Breast epithelium (tissue), 4 donors: ENCODE measurements at regions not wholly inside any gene's neighbourhood (a gene's known extent, or its start where the extent isn't known, plus 50 kb on each side); places are given as distances from the start of the nearest gene placed in this dataset.

ENCODE experiments used
- DNase-seq, 2 donors: peaks; one replicate each; pipeline ENCODE4 v3.0.0-alpha.2; 2019; ENCODE audit warnings: low spot score in 2 of 2
- H3K27ac ChIP-seq, 2 donors: fragments of 200-600 bp; sonication (generic) in 1 of 2; one replicate each; pipeline ENCODE4 v1.5.1; 2016 to 2019; ENCODE audit warnings: mild to moderate bottlenecking in 1 of 2
- H3K27me3 ChIP-seq, 2 donors: fragments of 200-600 bp; sonication (generic) in 1 of 2; one replicate each; pipeline versions ENCODE4 v1.5.1 to v1.6.0; 2017 to 2019; ENCODE audit warnings: control low read depth in 1 of 2, mild to moderate bottlenecking in 1 of 2
- H3K36me3 ChIP-seq: fragments of 200-600 bp; one replicate; pipeline ENCODE4 v1.5.1; 2019
- H3K4me1 ChIP-seq, 2 donors: fragments of 200-600 bp; sonication (generic); one replicate each; pipeline ENCODE4 v1.5.1; 2016 to 2019; ENCODE audit warnings: control low read depth in 1 of 2
- H3K4me3 ChIP-seq, 3 donors: fragments of 200-600 bp; sonication (generic); 1 replicate in 2 of 3; 2 replicates in 1 of 3; pipeline ENCODE4 v1.5.1; 2016 to 2019; ENCODE audit warnings: mild to moderate bottlenecking in 3 of 3, moderate library complexity in 2 of 3
- H3K9me3 ChIP-seq, 2 donors: fragments of 200-600 bp; sonication (generic) in 1 of 2; one replicate each; pipeline ENCODE4 v1.5.1; 2016 to 2019; ENCODE audit warnings: control low read depth in 1 of 2
- CTCF ChIP-seq, 3 donors: fragments of 450-650 bp; IDR thresholded peaks; one replicate each; pipeline ENCODE4 v1.5.1; 2016 to 2017; ENCODE audit warnings: antibody characterized with exemption in 3 of 3, mild to moderate bottlenecking in 3 of 3, moderate library complexity in 3 of 3
- POLR2A ChIP-seq: fragments of 450-650 bp; IDR thresholded peaks from one replicate; pipeline ENCODE4 v1.6.1; 2016; ENCODE audit warnings: antibody characterized with exemption, mild to moderate bottlenecking, moderate library complexity
- POLR2AphosphoS5 ChIP-seq, 3 donors: sonication (generic); formaldehyde crosslinking; IDR thresholded peaks; one replicate each; pipeline ENCODE4 v1.6.1; 2017; ENCODE audit warnings: antibody characterized with exemption in 3 of 3
- intact Hi-C: fragments of 100-400 bp; cut with DNase I; formaldehyde crosslinking; loops from one replicate; pipeline ENCODE4 v1.15.1; 2023; ENCODE audit warnings: low total_unique reads

- no peak overlapping the region for H3K4me3 ChIP-seq
- H3K27ac ChIP-seq, result no peak overlapping the region
- intact Hi-C loops, result no loop called here
- DNase-seq, result no peak
- H3K9me3 ChIP-seq, result peaks cover 10 to 20% of the 10 kb centered on the region in 2 donors
- TF ChIP-seq POLR2A, result no peak
- TF ChIP-seq POLR2AphosphoS5 (IDR thresholded peaks at IDR 0.05), result no peak
- TF ChIP-seq CTCF (IDR thresholded peaks at IDR 0.05), result no peak
- H3K27me3 ChIP-seq, result no peaks in the 10 kb centered on the region
- no peaks in the 10 kb centered on the region for H3K36me3 ChIP-seq
- no peaks in the 10 kb centered on the region for H3K4me1 ChIP-seq
These were observed 714.8 kb downstream of the CCSER2 start for GRCh38 chr10:85043207-85043606.

- intact Hi-C loops, result no loop called here
- H3K4me1 ChIP-seq, result no peaks in the 10 kb centered on the region
- no peak overlapping the region for H3K27ac ChIP-seq
- H3K36me3 ChIP-seq, result no peaks in the 10 kb centered on the region
- no peak for DNase-seq
- H3K27me3 ChIP-seq, result no peaks in the 10 kb centered on the region
- TF ChIP-seq POLR2AphosphoS5 (IDR thresholded peaks at IDR 0.05) (no peak), POLR2A (no peak), CTCF (IDR thresholded peaks at IDR 0.05) (no peak)
- H3K4me3 ChIP-seq, result no peak overlapping the region
- H3K9me3 ChIP-seq, result peaks cover under 1 to 8% of the 10 kb centered on the region in 2 donors
These were observed 716.7 kb downstream of the CCSER2 start for GRCh38 chr10:85045046-85045445.

- intact Hi-C loops, result loop anchor here (2.0 kb wide), 1 partner anchor 63 kb away; no protein-coding TSS in a partner anchor
- no peaks in the 10 kb centered on the region for H3K27me3 ChIP-seq
- H3K4me1 ChIP-seq, result no peaks in the 10 kb centered on the region
- no peak overlapping the region for H3K4me3 ChIP-seq
- no peaks in the 10 kb centered on the region for H3K36me3 ChIP-seq
- no peak for DNase-seq
- no peak overlapping the region for H3K27ac ChIP-seq
- H3K9me3 ChIP-seq, result peaks cover 0 to 8% of the 10 kb centered on the region in 2 donors
- TF ChIP-seq CTCF (IDR thresholded peaks at IDR 0.05) (no peak), POLR2A (no peak), POLR2AphosphoS5 (IDR thresholded peaks at IDR 0.05) (no peak)
These were observed 718.9 kb downstream of the CCSER2 start for GRCh38 chr10:85047170-85047834.

- Histone ChIP-seq H3K27me3 (no peaks in the 10 kb centered on the region), H3K4me1 (no peaks in the 10 kb centered on the region), H3K36me3 (no peaks in the 10 kb centered on the region), H3K27ac (no peak overlapping the region), H3K4me3 (no peak overlapping the region), H3K9me3 (peaks cover 0 to 8% of the 10 kb centered on the region in 2 donors)
- TF ChIP-seq POLR2A, result no peak
- intact Hi-C loops, result loop anchor here (2.0 kb wide), 1 partner anchor 63 kb away; no protein-coding TSS in a partner anchor
- no peak for DNase-seq
These were observed 719.6 kb downstream of the CCSER2 start for GRCh38 chr10:85047979-85048378.

- no peak for DNase-seq
- TF ChIP-seq CTCF (IDR thresholded peaks at IDR 0.05), result no peak
- TF ChIP-seq POLR2AphosphoS5 (IDR thresholded peaks at IDR 0.05), result no peak
- TF ChIP-seq POLR2A, result no peak
- Histone ChIP-seq H3K9me3 (peaks cover 0 to 8% of the 10 kb centered on the region in 2 donors), H3K27ac (no peak overlapping the region), H3K36me3 (no peaks in the 10 kb centered on the region), H3K27me3 (no peaks in the 10 kb centered on the region), H3K4me1 (no peaks in the 10 kb centered on the region), H3K4me3 (no peak overlapping the region)
- intact Hi-C loops, result no loop called here
These were observed 720.3 kb downstream of the CCSER2 start for GRCh38 chr10:85048644-85049043.
